Fibroblast of the aortic adventitia (primary cell): ENCODE measurements at regions not wholly inside any gene's neighbourhood (a gene's known extent, or its start where the extent isn't known, plus 50 kb on each side); places are given as distances from the start of the nearest gene placed in this dataset.

Source experiments
- DNase-seq: peaks from one replicate; pipeline ENCODE4 v3.0.0-alpha.2; 2010; ENCODE audit warnings: low read depth
- H3K4me3 ChIP-seq: 2 replicates; pipeline ENCODE4 v1.5.1; 2011; ENCODE audit warnings: low read depth, mild to moderate bottlenecking, control low read depth, low read length, moderate library complexity
- CTCF ChIP-seq: IDR thresholded peaks from 2 replicates; pipeline ENCODE4 v1.5.1; 2011; ENCODE audit warnings: mild to moderate bottlenecking, low read length, control low read depth, inconsistent platforms; ENCODE audit not compliant: insufficient read depth

- no peak for TF ChIP-seq CTCF
- DNase-seq, result no peak
These were observed 148.8 kb upstream of the FBXL17 start for GRCh38 chr5:108530706-108531105.

GRCh38 chr5:108529381-108529780 is 147.5 kb upstream of the FBXL17 start:
- peak; percentile 29 for DNase-seq
- no peak for TF ChIP-seq CTCF
- no peak overlapping the region for H3K4me3 ChIP-seq

More at GRCh38 chr5:108530706-108531105, 148.8 kb upstream of the FBXL17 start:
- H3K4me3 ChIP-seq, result no peak overlapping the region

- no peak for DNase-seq
- H3K4me3 ChIP-seq, result no peak overlapping the region
- TF ChIP-seq CTCF, result no peak
These were observed 146.8 kb upstream of the FBXL17 start for GRCh38 chr5:108528655-108529054.

GRCh38 chr5:108524564-108524963 is 142.7 kb upstream of the FBXL17 start:
- DNase-seq, result no peak
- no peak overlapping the region for H3K4me3 ChIP-seq
- no peak for TF ChIP-seq CTCF

- TF ChIP-seq CTCF, result no peak
- no peak for DNase-seq
These were observed 141.5 kb upstream of the FBXL17 start for GRCh38 chr5:108523360-108523759.

GRCh38 chr5:108521841-108522506 is 140.1 kb upstream of the FBXL17 start:
- DNase-seq, result peak; percentile 75
- no peak overlapping the region for H3K4me3 ChIP-seq
- TF ChIP-seq CTCF, result peak; percentile 78

More at GRCh38 chr5:108523360-108523759, 141.5 kb upstream of the FBXL17 start:
- H3K4me3 ChIP-seq, result no peak overlapping the region

GRCh38 chr5:108521011-108521700 is 139.3 kb upstream of the FBXL17 start:
- TF ChIP-seq CTCF, result no peak
- no peak overlapping the region for H3K4me3 ChIP-seq
- DNase-seq, result no peak
